Keratinocyte (primary cell): ENCODE measurements at regions not wholly inside any gene's neighbourhood (a gene's known extent, or its start where the extent isn't known, plus 50 kb on each side); places are given as distances from the start of the nearest gene placed in this dataset.

Source experiments
- DNase-seq: peaks from one replicate; pipeline ENCODE4 v3.0.0-alpha.2; 2011; ENCODE audit warnings: low read depth, missing footprints, low spot score
- FAIRE-seq: peaks from 2 replicates; lab custom pipeline; 2011; peaks lifted over from hg19 to GRCh38; lab: Jason Lieb, UNC
- H2AFZ ChIP-seq: 2 replicates; pipeline ENCODE4 v1.6.0; 2012; ENCODE audit warnings: low read length, control low read depth, inconsistent platforms; ENCODE audit not compliant: control insufficient read depth
- H3K27ac ChIP-seq: 2 replicates; pipeline ENCODE4 v1.5.1; 2011; ENCODE audit warnings: low read length; ENCODE audit not compliant: control insufficient read depth, insufficient read depth
- H3K27me3 ChIP-seq: 3 replicates; pipeline ENCODE4 v1.6.0; 2011; ENCODE audit warnings: low read length; ENCODE audit not compliant: control insufficient read depth, insufficient read depth; ENCODE audit errors: extremely low read depth
- H3K36me3 ChIP-seq, 2 experiments: 2 replicates in 1 of 2; 3 replicates in 1 of 2; pipeline ENCODE4 v1.5.1; 2011; ENCODE audit warnings: low read length in 2 of 2, mild to moderate bottlenecking in 1 of 2; ENCODE audit not compliant: control insufficient read depth in 2 of 2, insufficient read depth in 2 of 2; ENCODE audit errors: extremely low read depth in 1 of 2
- H3K4me1 ChIP-seq: 3 replicates; pipeline ENCODE4 v1.5.1; 2011; ENCODE audit warnings: low read length; ENCODE audit not compliant: control insufficient read depth, insufficient read depth; ENCODE audit errors: extremely low read depth
- H3K4me2 ChIP-seq: 3 replicates; pipeline ENCODE4 v1.6.0; 2011; ENCODE audit warnings: low read depth, low read length; ENCODE audit not compliant: control insufficient read depth, insufficient read depth; ENCODE audit errors: extremely low read depth
- H3K4me3 ChIP-seq, 3 experiments: fragments of 200-600 bp in 1 of 3; sonication (generic) in 1 of 3; 2 replicates in 2 of 3; 3 replicates in 1 of 3; pipeline ENCODE4 v1.5.1; 2011 to 2016; ENCODE audit warnings: low read length in 3 of 3, mild to moderate bottlenecking in 3 of 3, control low read depth in 2 of 3, inconsistent platforms in 1 of 3, low read depth in 1 of 3, mixed read lengths in 1 of 3, mixed run types in 1 of 3, moderate library complexity in 1 of 3; ENCODE audit not compliant: control insufficient read depth in 2 of 3, insufficient read depth in 2 of 3; ENCODE audit errors: extremely low read depth in 1 of 3
- H3K79me2 ChIP-seq: 2 replicates; pipeline ENCODE4 v1.6.0; 2012; ENCODE audit warnings: low read length; ENCODE audit not compliant: control insufficient read depth, insufficient read depth
- H3K9ac ChIP-seq: 3 replicates; pipeline ENCODE4 v1.6.0; 2011; ENCODE audit warnings: low read length; ENCODE audit not compliant: control insufficient read depth, insufficient read depth; ENCODE audit errors: extremely low read depth
- H3K9me1 ChIP-seq: 3 replicates; pipeline ENCODE4 v1.6.0; 2011; ENCODE audit warnings: low read length; ENCODE audit not compliant: control insufficient read depth, insufficient read depth; ENCODE audit errors: extremely low read depth
- H3K9me3 ChIP-seq: 2 replicates; pipeline ENCODE4 v1.5.1; 2012; ENCODE audit warnings: low read depth, low read length; ENCODE audit not compliant: control insufficient read depth
- H4K20me1 ChIP-seq: 3 replicates; pipeline ENCODE4 v1.6.0; 2011; ENCODE audit warnings: low read length; ENCODE audit not compliant: control insufficient read depth, insufficient read depth; ENCODE audit errors: extremely low read depth
- EZH2 ChIP-seq: IDR thresholded peaks from one replicate; pipeline ENCODE4 v1.6.1; 2012; ENCODE audit warnings: inconsistent platforms, mild to moderate bottlenecking, low read length, moderate library complexity
- dilution Hi-C: fragments of 300-500 bp; cut with MboI; formaldehyde crosslinking; loops from one replicate; pipeline ENCODE4 v1.7.0; 2020; ENCODE audit warnings: low sequenced_read_pairs; ENCODE audit not compliant: extremely low pct_ligation_motif_present
- TF ChIP-seq, protein P1 (sequence below), 3 experiments: IDR thresholded peaks in 1 of 3; conservative IDR thresholded peaks in 1 of 3; optimal IDR thresholded peaks in 1 of 3; 2 replicates in 2 of 3; 3 replicates in 1 of 3; pipeline versions ENCODE3 to v1.5.1; 2011; ENCODE audit warnings: low read length in 3 of 3, mild to moderate bottlenecking in 3 of 3, moderate library complexity in 2 of 3, control low read depth in 1 of 3, inconsistent platforms in 1 of 3; ENCODE audit not compliant: insufficient read depth in 2 of 3; ENCODE audit errors: extremely low read depth in 1 of 3

DNA sequence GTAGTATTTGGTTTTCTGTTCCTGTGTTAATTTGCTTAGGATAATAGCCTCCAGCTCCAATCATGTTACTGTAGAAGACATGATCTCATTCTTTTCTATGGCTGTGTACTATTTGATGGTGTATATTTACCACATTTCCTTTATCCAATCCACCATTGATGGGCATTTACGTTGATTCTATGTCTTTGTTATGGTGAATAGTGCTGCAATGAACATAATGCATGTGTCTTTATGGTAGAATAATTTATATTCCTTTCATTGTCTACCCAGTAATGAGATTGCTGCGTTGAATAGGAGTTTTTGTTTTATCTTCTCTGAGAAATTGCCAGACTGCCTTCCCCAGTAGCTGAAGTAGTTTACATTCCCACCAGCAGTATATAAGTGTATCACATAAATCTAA, 538.8 kb downstream of the LRRIQ3 start:
- H2AFZ ChIP-seq, result no peak overlapping the region
- DNase-seq (no peak), FAIRE-seq (no peak)
- no peaks in the 10 kb centered on the region for H3K79me2 ChIP-seq
- no peaks in the 10 kb centered on the region for H3K4me1 ChIP-seq
- H3K4me2 ChIP-seq, result no peak overlapping the region
- TF ChIP-seq, protein P1, sequence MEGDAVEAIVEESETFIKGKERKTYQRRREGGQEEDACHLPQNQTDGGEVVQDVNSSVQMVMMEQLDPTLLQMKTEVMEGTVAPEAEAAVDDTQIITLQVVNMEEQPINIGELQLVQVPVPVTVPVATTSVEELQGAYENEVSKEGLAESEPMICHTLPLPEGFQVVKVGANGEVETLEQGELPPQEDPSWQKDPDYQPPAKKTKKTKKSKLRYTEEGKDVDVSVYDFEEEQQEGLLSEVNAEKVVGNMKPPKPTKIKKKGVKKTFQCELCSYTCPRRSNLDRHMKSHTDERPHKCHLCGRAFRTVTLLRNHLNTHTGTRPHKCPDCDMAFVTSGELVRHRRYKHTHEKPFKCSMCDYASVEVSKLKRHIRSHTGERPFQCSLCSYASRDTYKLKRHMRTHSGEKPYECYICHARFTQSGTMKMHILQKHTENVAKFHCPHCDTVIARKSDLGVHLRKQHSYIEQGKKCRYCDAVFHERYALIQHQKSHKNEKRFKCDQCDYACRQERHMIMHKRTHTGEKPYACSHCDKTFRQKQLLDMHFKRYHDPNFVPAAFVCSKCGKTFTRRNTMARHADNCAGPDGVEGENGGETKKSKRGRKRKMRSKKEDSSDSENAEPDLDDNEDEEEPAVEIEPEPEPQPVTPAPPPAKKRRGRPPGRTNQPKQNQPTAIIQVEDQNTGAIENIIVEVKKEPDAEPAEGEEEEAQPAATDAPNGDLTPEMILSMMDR (optimal IDR thresholded peaks at IDR 0.05 in 1 of 3, IDR thresholded peaks at IDR 0.05 in 1 of 3, conservative IDR thresholded peaks at IDR 0.05 in 1 of 3; ENCODE audit: extremely low read depth in 1 of 3, insufficient read depth in 2 of 3, low read length in 3 of 3), result no peak
- TF ChIP-seq EZH2, result no peak
- no peaks in the 10 kb centered on the region for H3K9me1 ChIP-seq
- no peaks in the 10 kb centered on the region for H3K9me3 ChIP-seq
- no peak overlapping the region for H3K4me3 ChIP-seq
- no peaks in the 10 kb centered on the region for H3K36me3 ChIP-seq
- no peaks in the 10 kb centered on the region for H4K20me1 ChIP-seq
- dilution Hi-C loops, result no loop called here
- no peak overlapping the region for H3K27ac ChIP-seq
- H3K9ac ChIP-seq, result no peak overlapping the region
- no peaks in the 10 kb centered on the region for H3K27me3 ChIP-seq

DNA sequence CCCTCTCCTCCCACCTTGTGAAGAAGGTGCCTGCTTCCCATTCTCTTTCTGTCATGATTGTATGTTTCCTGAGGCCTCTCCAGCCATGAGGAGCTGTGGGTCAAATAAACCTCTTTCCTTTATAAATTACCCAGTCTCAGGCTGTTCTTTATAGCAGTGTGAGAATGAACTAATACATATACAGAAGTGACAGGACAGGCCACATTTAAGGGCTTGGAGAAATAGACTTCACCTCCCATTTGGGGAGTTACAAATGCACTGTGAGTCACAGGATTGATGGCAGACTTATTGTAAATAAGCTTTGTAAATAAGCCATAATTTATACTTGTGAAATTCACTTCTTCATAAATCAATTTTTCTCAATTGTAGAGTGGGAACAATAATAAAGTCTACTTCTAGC, 543.3 kb downstream of the LRRIQ3 start:
- no peaks in the 10 kb centered on the region for H3K79me2 ChIP-seq
- dilution Hi-C loops, result no loop called here
- H3K27me3 ChIP-seq, result no peaks in the 10 kb centered on the region
- no peaks in the 10 kb centered on the region for H3K9me1 ChIP-seq
- H3K4me1 ChIP-seq, result no peaks in the 10 kb centered on the region
- no peaks in the 10 kb centered on the region for H3K9me3 ChIP-seq
- TF ChIP-seq, protein P1 (optimal IDR thresholded peaks at IDR 0.05 in 1 of 3, IDR thresholded peaks at IDR 0.05 in 1 of 3, conservative IDR thresholded peaks at IDR 0.05 in 1 of 3; ENCODE audit: extremely low read depth in 1 of 3, insufficient read depth in 2 of 3, low read length in 3 of 3), result no peak
- TF ChIP-seq EZH2, result no peak
- H3K4me3 ChIP-seq, result no peak overlapping the region
- H3K27ac ChIP-seq, result no peak overlapping the region
- DNase-seq (no peak), FAIRE-seq (no peak)
- no peaks in the 10 kb centered on the region for H4K20me1 ChIP-seq
- no peak overlapping the region for H2AFZ ChIP-seq
- H3K9ac ChIP-seq, result no peak overlapping the region
- H3K4me2 ChIP-seq, result no peak overlapping the region
- no peaks in the 10 kb centered on the region for H3K36me3 ChIP-seq
